OCI-LY1 (cell line): ENCODE measurements at regions not wholly inside any gene's neighbourhood (a gene's known extent, or its start where the extent isn't known, plus 50 kb on each side); places are given as distances from the start of the nearest gene placed in this dataset.

Source experiments
- H2AFZ ChIP-seq: fragments of 200-600 bp; sonication (generic), shearing (Covaris generic); 2 replicates; pipeline ENCODE4 v1.6.0; 2014; ENCODE audit warnings: antibody characterized with exemption, mild to moderate bottlenecking, low read length
- H3F3A ChIP-seq: fragments of 200-600 bp; sonication (generic), shearing (Covaris generic); 2 replicates; pipeline ENCODE4 v1.6.0; 2014; ENCODE audit warnings: mild to moderate bottlenecking, antibody characterized with exemption, low read length, moderate library complexity; ENCODE audit not compliant: insufficient read depth
- H3K27ac ChIP-seq: fragments of 200-600 bp; sonication (generic); 2 replicates; pipeline ENCODE4 v1.5.1; 2014; ENCODE audit warnings: low read length, mixed run types, mild to moderate bottlenecking, low read depth; ENCODE audit not compliant: poor library complexity, severe bottlenecking
- H3K27me3 ChIP-seq: fragments of 200-600 bp; sonication (generic); 2 replicates; pipeline ENCODE4 v1.6.0; 2014; ENCODE audit warnings: antibody characterized with exemption, mild to moderate bottlenecking, low read length, moderate library complexity; ENCODE audit not compliant: insufficient read depth
- H3K36me3 ChIP-seq: fragments of 200-600 bp; sonication (generic); 2 replicates; pipeline ENCODE4 v1.6.1; 2014; ENCODE audit warnings: mild to moderate bottlenecking, antibody characterized with exemption, low read length, moderate library complexity, mixed read lengths; ENCODE audit not compliant: insufficient read depth
- H3K4me1 ChIP-seq: fragments of 200-600 bp; sonication (generic); 2 replicates; pipeline ENCODE4 v1.5.1; 2014; ENCODE audit warnings: mild to moderate bottlenecking, low read length, moderate library complexity; ENCODE audit not compliant: insufficient read depth, severe bottlenecking
- H3K4me2 ChIP-seq: fragments of 200-600 bp; sonication (generic), shearing (Covaris generic); 2 replicates; pipeline ENCODE4 v1.6.1; 2014; ENCODE audit warnings: low read length
- H3K4me3 ChIP-seq: fragments of 200-600 bp; sonication (generic); 2 replicates; pipeline ENCODE4 v1.5.1; 2014; ENCODE audit warnings: low read length, low read depth, mild to moderate bottlenecking, mixed read lengths; ENCODE audit not compliant: poor library complexity, severe bottlenecking
- H3K79me2 ChIP-seq: fragments of 200-600 bp; shearing (Covaris generic); 2 replicates; pipeline ENCODE4 v1.6.1; 2016; ENCODE audit warnings: mixed run types, low read length, mixed read lengths; ENCODE audit not compliant: insufficient read depth
- H3K9ac ChIP-seq: fragments of 200-600 bp; sonication (generic), shearing (Covaris generic); 2 replicates; pipeline ENCODE4 v1.6.1; 2014; ENCODE audit warnings: mild to moderate bottlenecking, low read length, mixed read lengths
- H3K9me2 ChIP-seq: fragments of 200-600 bp; sonication (generic), shearing (Covaris generic); 2 replicates; pipeline ENCODE4 v1.6.1; 2014; ENCODE audit warnings: low read depth, mild to moderate bottlenecking, low read length, mixed read lengths
- H3K9me3 ChIP-seq: fragments of 200-600 bp; shearing (Covaris generic); 2 replicates; pipeline ENCODE4 v1.6.1; 2014; ENCODE audit warnings: low read length, mixed read lengths
- H4K20me1 ChIP-seq: fragments of 200-600 bp; sonication (generic), shearing (Covaris generic); 2 replicates; pipeline ENCODE4 v1.6.0; 2016; ENCODE audit warnings: mild to moderate bottlenecking, low read length; ENCODE audit not compliant: insufficient read depth
- CTCF ChIP-seq: fragments of 200-600 bp; sonication (generic), shearing (Covaris generic); IDR thresholded peaks from 2 replicates; pipeline ENCODE4 v1.5.1; 2017; ENCODE audit warnings: mild to moderate bottlenecking, antibody characterized with exemption, low read length, moderate library complexity, mixed read lengths
- EZH2 ChIP-seq: fragments of 200-600 bp; sonication (generic), shearing (Covaris generic); IDR thresholded peaks from 2 replicates; pipeline ENCODE4 v1.8.0; 2017; ENCODE audit warnings: borderline replicate concordance, mixed run types, mild to moderate bottlenecking, antibody characterized with exemption, low read length, moderate library complexity, mixed read lengths

- no peak for TF ChIP-seq EZH2
- TF ChIP-seq CTCF = no peak
- H3K79me2 ChIP-seq = no peaks in the 10 kb centered on the region
Measured at GRCh38 chr21:20545454-20545853, 452.8 kb upstream of the NCAM2 start.

GRCh38 chr21:20551939-20552338, 446.3 kb upstream of the NCAM2 start:
- Histone ChIP-seq H3K79me2 (no peaks in the 10 kb centered on the region), H2AFZ (no peak overlapping the region), H3K36me3 (no peaks in the 10 kb centered on the region), H3K4me3 (no peak overlapping the region), H3K9ac (no peak overlapping the region), H3K27ac (no peak overlapping the region), H3K9me3 (no peaks in the 10 kb centered on the region), H3K4me2 (no peak overlapping the region), H3K4me1 (no peaks in the 10 kb centered on the region), H3F3A (no peaks in the 10 kb centered on the region), H4K20me1 (no peaks in the 10 kb centered on the region), H3K27me3 (no peaks in the 10 kb centered on the region), H3K9me2 (no peaks in the 10 kb centered on the region)
- TF ChIP-seq CTCF = no peak
- no peak for TF ChIP-seq EZH2

More at GRCh38 chr21:20545454-20545853, 452.8 kb upstream of the NCAM2 start:
- no peak overlapping the region for H3K4me2 ChIP-seq
- no peaks in the 10 kb centered on the region for H3K27me3 ChIP-seq
- no peaks in the 10 kb centered on the region for H3F3A ChIP-seq
- H3K36me3 ChIP-seq = no peaks in the 10 kb centered on the region
- H3K4me1 ChIP-seq = no peaks in the 10 kb centered on the region
- H2AFZ ChIP-seq = no peak overlapping the region
- H3K9me2 ChIP-seq = no peaks in the 10 kb centered on the region
- no peak overlapping the region for H3K9ac ChIP-seq
- no peak overlapping the region for H3K27ac ChIP-seq
- H3K9me3 ChIP-seq = no peaks in the 10 kb centered on the region
- no peaks in the 10 kb centered on the region for H4K20me1 ChIP-seq
- H3K4me3 ChIP-seq = no peak overlapping the region

- no peak overlapping the region for H2AFZ ChIP-seq
- H3K9me3 ChIP-seq = no peaks in the 10 kb centered on the region
- H3F3A ChIP-seq = no peaks in the 10 kb centered on the region
- H3K79me2 ChIP-seq = no peaks in the 10 kb centered on the region
- no peaks in the 10 kb centered on the region for H3K27me3 ChIP-seq
- H3K36me3 ChIP-seq = no peaks in the 10 kb centered on the region
- no peak overlapping the region for H3K9ac ChIP-seq
- H3K4me3 ChIP-seq = no peak overlapping the region
- H4K20me1 ChIP-seq = no peaks in the 10 kb centered on the region
- H3K9me2 ChIP-seq = no peaks in the 10 kb centered on the region
- no peak overlapping the region for H3K27ac ChIP-seq
- no peak overlapping the region for H3K4me2 ChIP-seq
- TF ChIP-seq EZH2 = no peak
- TF ChIP-seq CTCF = no peak
- no peaks in the 10 kb centered on the region for H3K4me1 ChIP-seq
Measured at GRCh38 chr21:20554785-20555184, 443.4 kb upstream of the NCAM2 start.
